NCI-H1105 treated with DMSO at 0.1 percent for 48 hours (cell line): ENCODE measurements at regions not wholly inside any gene's neighbourhood (a gene's known extent, or its start where the extent isn't known, plus 50 kb on each side); places are given as distances from the start of the nearest gene placed in this dataset.

Source experiments
- DNase-seq: peaks from one replicate; lab custom pipeline; 2025; lab: John Stamatoyannopoulos, UW

GRCh38 chr3:64998317-64998716 lies 310.5 kb upstream of the ADAMTS9 start:
- no peak for DNase-seq

DNA sequence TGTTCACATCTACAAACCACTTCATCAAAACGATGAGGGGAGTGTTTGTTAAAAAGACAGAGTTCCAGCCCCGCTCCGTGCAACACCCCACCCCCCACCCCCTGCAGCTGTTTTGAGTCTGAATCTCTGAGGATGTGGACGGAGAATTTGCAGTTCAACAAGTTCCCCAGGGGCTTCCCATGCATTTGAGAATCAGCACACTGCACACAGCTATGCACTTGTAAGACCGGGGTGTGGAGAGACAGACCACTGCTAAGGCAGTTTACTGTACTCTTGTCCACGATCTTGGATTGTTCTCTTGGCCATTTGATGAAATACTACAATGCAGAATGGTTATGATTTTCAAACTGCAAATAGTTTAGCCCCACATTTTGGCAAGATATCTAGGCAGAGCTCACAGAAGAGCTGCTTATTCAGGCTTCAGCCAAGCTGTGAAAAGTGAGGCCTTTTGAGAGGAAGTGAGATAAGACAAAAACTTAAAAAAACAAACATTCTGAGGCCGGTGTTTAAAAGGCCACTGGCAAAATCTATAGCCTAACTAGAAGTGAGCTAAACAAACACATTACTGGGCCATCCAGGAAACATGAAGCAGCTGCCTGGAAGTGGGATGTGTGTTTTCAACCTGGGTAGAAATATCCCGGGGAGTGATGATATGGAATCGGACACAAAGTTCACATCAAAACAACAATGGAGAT lies 308.2 kb upstream of the ADAMTS9 start:
- no peak for DNase-seq

DNA sequence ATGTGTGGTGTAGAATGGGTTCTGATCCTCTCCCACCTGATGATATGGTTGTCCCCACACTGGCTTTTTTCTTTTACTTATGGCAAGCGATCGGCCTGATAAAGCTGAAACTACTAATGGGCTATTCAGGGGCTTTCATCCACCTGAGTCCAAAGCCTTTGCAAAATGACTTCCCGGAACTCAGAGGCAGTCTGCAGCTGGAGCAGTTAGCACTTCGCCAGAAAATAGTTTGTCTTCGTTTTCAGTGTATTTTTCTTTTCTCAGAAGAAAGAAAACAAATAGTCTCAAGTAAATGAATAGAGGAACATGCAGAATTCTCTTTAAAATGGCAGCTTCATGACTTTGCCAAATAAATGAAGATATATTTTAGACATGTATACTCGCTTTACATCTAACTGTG lies 306.0 kb upstream of the ADAMTS9 start:
- no peak for DNase-seq

- no peak for DNase-seq
These were observed 304.9 kb upstream of the ADAMTS9 start for GRCh38 chr3:64992530-64993285.

DNA sequence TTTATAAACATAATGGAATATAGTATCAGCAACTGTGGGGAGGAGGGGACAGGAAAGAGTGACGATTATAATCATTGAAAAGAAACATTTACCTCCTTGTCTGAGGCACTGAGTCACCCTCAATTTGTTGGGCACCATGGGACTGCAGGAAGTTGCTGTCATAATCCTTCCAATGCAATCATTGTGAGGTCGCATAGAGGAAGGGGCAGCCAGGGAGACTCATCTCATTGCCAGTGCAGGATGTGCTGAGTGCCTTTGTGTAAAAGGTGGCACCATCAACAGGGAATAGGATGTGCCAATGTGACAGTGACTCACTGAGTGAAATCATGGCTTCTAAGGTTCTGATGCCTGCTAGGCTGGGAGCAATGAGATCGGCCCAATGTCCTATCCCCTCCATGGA lies 300.4 kb upstream of the ADAMTS9 start:
- no peak for DNase-seq

DNA sequence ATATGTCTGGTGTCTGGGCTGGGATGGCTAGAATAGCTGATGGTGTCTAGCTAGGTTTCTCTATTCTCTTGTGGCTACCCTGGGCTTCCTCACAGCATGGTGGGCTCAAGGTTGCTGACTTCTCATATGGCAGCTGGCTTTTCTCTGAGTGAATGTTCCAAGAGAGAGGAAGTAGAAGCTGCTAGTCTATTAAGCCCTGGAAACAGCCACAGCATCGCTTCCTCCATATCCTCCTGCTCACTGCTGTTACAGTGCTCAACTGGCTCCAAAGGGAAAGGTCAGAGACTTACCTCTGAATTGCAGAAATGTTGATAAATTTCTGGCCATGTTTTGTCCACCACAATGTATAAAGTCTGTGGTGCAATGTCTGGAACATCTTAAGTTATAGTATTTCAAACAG lies 299.9 kb upstream of the ADAMTS9 start:
- DNase-seq: no peak

GRCh38 chr3:64985072-64985471 lies 297.3 kb upstream of the ADAMTS9 start:
- no peak for DNase-seq

GRCh38 chr3:64983583-64984359 lies 296.0 kb upstream of the ADAMTS9 start:
- no peak for DNase-seq

- DNase-seq: no peak
These were observed 289.7 kb upstream of the ADAMTS9 start for GRCh38 chr3:64977308-64978100.

- no peak for DNase-seq
These were observed 288.7 kb upstream of the ADAMTS9 start for GRCh38 chr3:64976456-64976855.

- no peak for DNase-seq
These were observed 287.3 kb upstream of the ADAMTS9 start for GRCh38 chr3:64975147-64975546.

DNA sequence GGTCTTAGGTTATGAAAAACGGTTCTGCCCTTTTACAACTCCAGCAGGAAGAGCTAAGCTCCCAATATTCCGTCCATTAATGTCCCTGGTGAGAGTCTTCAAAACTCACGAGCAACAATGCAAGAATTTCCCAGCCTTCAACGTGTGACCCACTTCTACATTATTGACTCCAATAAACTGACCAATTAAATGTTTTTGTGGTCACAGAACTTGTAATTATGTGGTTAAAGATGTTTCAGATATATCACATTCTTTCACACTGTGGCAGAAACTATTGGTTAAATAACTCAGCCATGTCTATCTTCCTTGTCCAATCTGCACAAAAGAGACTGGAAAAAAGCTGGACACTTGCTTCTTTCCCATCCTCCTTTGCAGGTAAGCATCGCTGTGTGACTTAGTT lies 286.6 kb upstream of the ADAMTS9 start:
- no peak for DNase-seq

- DNase-seq: no peak
These were observed 285.0 kb upstream of the ADAMTS9 start for GRCh38 chr3:64972793-64973192.

DNA sequence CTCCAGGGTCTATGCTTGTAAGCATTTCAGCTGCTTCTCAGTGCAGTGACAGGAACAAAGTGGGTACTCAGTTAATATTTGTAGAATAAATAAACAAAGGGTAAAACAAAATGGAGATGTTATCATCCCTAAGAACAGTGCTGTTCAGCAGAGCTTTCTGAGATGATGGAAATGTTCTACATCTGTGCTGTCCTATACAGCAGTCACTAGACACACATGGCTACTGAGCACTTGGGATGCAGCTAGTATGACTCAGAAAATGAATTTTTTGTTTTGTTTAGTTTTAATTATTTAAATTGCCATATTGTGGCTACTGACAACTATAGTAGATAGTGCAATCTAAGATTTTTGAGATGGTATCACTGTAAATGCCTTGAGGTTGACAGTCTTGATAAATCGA lies 283.8 kb upstream of the ADAMTS9 start:
- DNase-seq: no peak

DNA sequence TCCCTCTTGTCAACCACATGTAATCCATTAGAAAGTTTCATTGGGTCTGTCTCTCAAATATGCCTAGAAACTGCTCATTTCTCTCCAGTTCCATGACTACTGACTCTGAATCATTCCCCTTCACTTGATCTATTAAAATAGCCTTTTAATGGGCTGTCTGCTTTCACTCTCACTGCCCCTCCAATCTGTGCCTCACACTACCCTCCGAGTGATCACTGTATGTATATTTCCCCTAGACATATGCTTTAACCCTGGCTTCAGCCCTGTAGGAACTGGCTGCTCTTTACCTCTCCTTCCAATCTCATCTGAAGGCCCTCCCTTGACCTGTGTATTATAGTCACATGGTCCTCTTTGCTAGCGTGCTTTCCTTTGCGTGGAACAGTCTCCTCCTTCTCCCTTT lies 282.8 kb upstream of the ADAMTS9 start:
- DNase-seq: no peak

DNA sequence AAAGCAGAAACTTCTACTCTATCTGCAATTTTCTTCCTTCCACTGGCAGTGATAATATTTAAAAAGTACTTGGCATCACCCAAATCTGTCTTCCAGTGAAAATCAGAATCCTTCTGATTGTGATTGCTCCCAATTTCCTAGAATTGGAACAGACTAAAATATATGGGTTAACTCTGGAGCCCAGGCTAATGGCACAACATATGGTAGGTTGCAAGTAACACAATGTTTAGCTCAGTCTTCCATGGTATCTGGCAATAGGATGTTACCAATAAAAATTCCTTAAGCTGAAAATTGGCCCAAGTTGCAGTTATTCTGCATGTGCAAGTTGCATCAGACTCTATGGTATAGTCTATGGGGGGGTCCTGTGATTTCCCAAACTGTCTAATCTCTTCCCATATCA lies 273.5 kb upstream of the ADAMTS9 start:
- no peak for DNase-seq

GRCh38 chr3:64958199-64958843 lies 270.5 kb upstream of the ADAMTS9 start:
- DNase-seq: no peak

DNA sequence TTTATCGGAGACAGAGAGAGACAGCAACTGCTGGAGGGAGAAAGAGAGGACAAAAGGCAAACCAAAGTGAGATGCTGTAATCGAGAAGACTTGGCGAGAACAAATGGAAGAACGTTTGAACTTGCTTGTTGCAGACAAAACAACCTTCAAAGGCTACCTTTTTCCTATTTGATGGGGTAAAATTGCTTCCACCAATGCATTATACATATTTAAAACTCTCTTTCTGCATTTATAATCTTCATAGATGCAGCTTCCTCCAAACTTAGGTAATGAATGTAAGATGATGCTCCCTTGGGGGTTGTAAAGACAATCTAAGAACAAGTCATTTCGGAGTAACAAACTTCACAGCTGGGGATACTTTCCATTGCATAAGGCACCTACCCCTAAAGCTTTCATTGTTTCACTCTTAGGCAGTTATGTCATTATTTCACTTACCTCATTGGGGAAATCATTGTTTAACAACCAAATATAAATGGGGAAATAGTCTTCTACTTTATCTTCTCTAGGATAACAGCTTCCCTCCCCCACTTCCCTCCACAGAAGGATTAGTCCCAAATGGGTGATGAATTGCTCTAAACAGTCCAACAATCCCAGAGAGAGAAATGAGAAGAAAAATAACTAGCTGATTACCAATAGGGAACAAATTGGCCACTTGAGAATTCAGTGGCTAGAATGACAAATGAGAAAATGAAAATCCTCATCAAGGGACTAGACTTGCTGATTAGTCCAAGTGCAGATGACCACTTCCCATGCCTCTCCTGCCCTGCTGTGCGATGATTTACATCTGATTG lies 269.8 kb upstream of the ADAMTS9 start:
- no peak for DNase-seq

DNA sequence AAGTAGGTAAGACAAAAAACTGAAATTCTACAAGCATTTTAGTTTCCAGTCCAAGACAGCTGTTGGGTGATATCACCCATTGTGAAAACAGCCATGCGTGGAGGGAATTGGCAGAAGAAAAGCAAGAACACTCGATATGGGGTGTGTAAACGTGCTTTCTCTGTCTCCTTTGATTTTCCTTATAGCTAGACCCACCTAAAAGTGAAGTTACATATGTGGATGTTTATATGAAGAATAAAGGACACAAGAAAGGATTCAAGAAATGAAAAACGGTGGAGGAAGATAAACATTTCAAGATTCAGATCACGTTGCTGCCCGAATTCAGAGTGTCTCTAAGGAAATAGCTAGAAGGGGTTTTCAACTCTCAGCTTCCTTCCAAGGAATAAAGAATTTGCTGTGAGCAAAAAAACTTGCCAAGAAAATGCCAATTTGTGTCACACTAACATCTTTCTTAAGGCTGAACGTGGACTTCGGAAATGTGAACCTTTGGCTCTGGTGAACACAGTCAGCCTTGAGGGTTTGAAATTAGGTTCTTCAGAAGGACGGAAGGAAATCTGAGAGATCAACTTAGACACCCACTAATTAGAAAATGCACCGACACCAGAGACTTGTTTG lies 269.0 kb upstream of the ADAMTS9 start:
- DNase-seq: no peak

DNA sequence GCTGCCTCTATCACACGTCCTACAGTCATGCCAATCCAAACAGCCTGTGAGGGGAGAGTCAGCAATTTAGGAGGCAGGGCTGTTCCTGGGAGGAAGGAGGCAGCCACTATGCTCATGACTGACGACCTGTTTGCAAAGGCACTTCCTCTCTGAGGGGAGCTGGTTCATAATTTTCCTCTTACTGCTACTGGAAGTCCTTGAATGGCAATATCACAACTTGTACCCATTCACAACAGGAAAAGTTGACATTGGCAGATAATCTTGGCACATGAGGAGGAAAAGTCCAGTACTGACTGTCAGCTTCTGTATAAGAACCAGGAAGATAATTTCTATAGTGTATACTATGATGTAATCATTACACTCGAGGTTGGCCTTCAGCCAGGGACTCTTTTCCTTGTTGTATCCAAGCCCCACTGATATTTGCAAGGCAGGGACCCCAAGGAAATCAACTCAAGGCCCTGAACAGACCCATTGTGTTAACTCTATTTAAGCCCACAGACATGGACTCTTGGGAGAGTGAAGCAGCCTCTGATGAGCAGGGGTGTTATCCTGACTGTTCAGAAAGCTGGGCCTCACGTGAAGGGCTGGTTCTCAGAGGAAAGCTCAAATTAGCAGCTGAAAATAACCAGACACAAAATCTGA lies 267.3 kb upstream of the ADAMTS9 start:
- no peak for DNase-seq
